CD14-positive monocyte (primary cell): ENCODE measurements at regions not wholly inside any gene's neighbourhood (a gene's known extent, or its start where the extent isn't known, plus 50 kb on each side); places are given as distances from the start of the nearest gene placed in this dataset.

ENCODE experiments used
- DNase-seq, 3 donors: peaks; one replicate each; pipeline ENCODE4 v3.0.0-alpha.2; 2011 to 2022
- H2AFZ ChIP-seq: 2 replicates; pipeline ENCODE4 v1.6.0; 2012; ENCODE audit warnings: mild to moderate bottlenecking, low read depth, low read length, inconsistent platforms; ENCODE audit not compliant: insufficient read depth, poor library complexity, severe bottlenecking
- H3K27ac ChIP-seq, 2 donors: 1 replicate in 1 of 2; 2 replicates in 1 of 2; pipeline ENCODE4 v1.5.1; 2012 to 2013; ENCODE audit warnings: low read length in 2 of 2, control low read depth in 1 of 2, inconsistent platforms in 1 of 2, low read depth in 1 of 2, mild to moderate bottlenecking in 1 of 2
- H3K27me3 ChIP-seq, 2 donors: one replicate each; pipeline versions ENCODE4 v1.6.0 to v1.6.1; 2011 to 2013; ENCODE audit warnings: low read length in 2 of 2; ENCODE audit not compliant: control insufficient read depth in 2 of 2, insufficient read depth in 2 of 2
- H3K36me3 ChIP-seq, 2 donors: replicated peaks in 1 of 2; 1 replicate in 1 of 2; 2 replicates in 1 of 2; pipeline versions ENCODE4 v1.5.1 to v1.6.1; 2012 to 2013; ENCODE audit warnings: low read length in 2 of 2, control low read depth in 1 of 2, inconsistent platforms in 1 of 2, mild to moderate bottlenecking in 1 of 2; ENCODE audit not compliant: insufficient read depth in 2 of 2, control insufficient read depth in 1 of 2
- H3K4me1 ChIP-seq, 2 donors: 1 replicate in 1 of 2; 2 replicates in 1 of 2; pipeline versions ENCODE4 v1.5.1 to v1.6.1; 2012 to 2013; ENCODE audit warnings: low read length in 2 of 2, control low read depth in 1 of 2, inconsistent platforms in 1 of 2, mild to moderate bottlenecking in 1 of 2, moderate library complexity in 1 of 2; ENCODE audit not compliant: insufficient read depth in 2 of 2, control insufficient read depth in 1 of 2
- H3K4me2 ChIP-seq: replicated peaks from 2 replicates; pipeline ENCODE3; 2012; ENCODE audit warnings: low read length, moderate library complexity, mild to moderate bottlenecking; ENCODE audit not compliant: poor library complexity, severe bottlenecking; ENCODE audit errors: extremely low read depth
- H3K4me3 ChIP-seq, 3 experiments: fragments of 200-600 bp in 1 of 3; sonication (generic) in 1 of 3; replicated peaks in 1 of 3; 1 replicate in 2 of 3; 2 replicates in 1 of 3; pipeline ENCODE4 v1.5.1; 2011 to 2013; ENCODE audit warnings: low read length in 3 of 3, mild to moderate bottlenecking in 3 of 3, control low read depth in 2 of 3, low read depth in 2 of 3, inconsistent platforms in 1 of 3, moderate library complexity in 1 of 3
- H3K79me2 ChIP-seq: 2 replicates; pipeline ENCODE4 v1.6.0; 2012; ENCODE audit warnings: mild to moderate bottlenecking, control low read depth, inconsistent platforms, low read length, moderate library complexity; ENCODE audit not compliant: insufficient read depth
- H3K9ac ChIP-seq: 2 replicates; pipeline ENCODE4 v1.6.0; 2017; ENCODE audit warnings: low read length, mild to moderate bottlenecking; ENCODE audit not compliant: insufficient read depth, poor library complexity, severe bottlenecking
- H3K9me3 ChIP-seq, 2 donors: replicated peaks in 1 of 2; 1 replicate in 1 of 2; 2 replicates in 1 of 2; pipeline versions ENCODE4 v1.5.1 to v1.6.1; 2012 to 2013; ENCODE audit warnings: low read length in 2 of 2, control low read depth in 1 of 2; ENCODE audit not compliant: control insufficient read depth in 1 of 2, insufficient read depth in 1 of 2
- H4K20me1 ChIP-seq: 2 replicates; pipeline ENCODE4 v1.6.0; 2012; ENCODE audit warnings: mild to moderate bottlenecking, low read length, control low read depth, moderate library complexity; ENCODE audit not compliant: insufficient read depth
- H3K27ac Mint-ChIP-seq, 7 donors: one replicate each; pipeline ENCODE4 v1.8.0; 2020; ENCODE audit warnings: mild to moderate bottlenecking in 7 of 7, mixed read lengths in 7 of 7, moderate library complexity in 6 of 7, inconsistent platforms in 2 of 7
- H3K27me3 Mint-ChIP-seq, 3 donors: one replicate each; pipeline ENCODE4 v1.8.0; 2021 to 2022; ENCODE audit warnings: low read depth in 3 of 3, mild to moderate bottlenecking in 3 of 3, mixed read lengths in 3 of 3, moderate library complexity in 3 of 3, inconsistent platforms in 1 of 3
- H3K36me3 Mint-ChIP-seq, 2 donors: one replicate each; pipeline ENCODE4 v1.8.0; 2020; ENCODE audit warnings: mixed read lengths in 2 of 2, inconsistent platforms in 1 of 2, mild to moderate bottlenecking in 1 of 2
- H3K4me1 Mint-ChIP-seq: one replicate; pipeline ENCODE4 v1.8.0; 2020; ENCODE audit warnings: mild to moderate bottlenecking, mixed read lengths
- H3K4me3 Mint-ChIP-seq, 2 donors: one replicate each; pipeline ENCODE4 v1.8.0; 2020; ENCODE audit warnings: mild to moderate bottlenecking in 2 of 2, mixed read lengths in 2 of 2, moderate library complexity in 1 of 2
- H3K9me3 Mint-ChIP-seq, 7 donors: one replicate each; pipeline ENCODE4 v1.8.0; 2020 to 2022; ENCODE audit warnings: mixed read lengths in 7 of 7, mild to moderate bottlenecking in 6 of 7, moderate library complexity in 6 of 7, inconsistent platforms in 2 of 7
- CTCF ChIP-seq: fragments of 200-600 bp; IDR thresholded peaks from one replicate; pipeline ENCODE4 v1.8.0; 2022; ENCODE audit warnings: antibody characterized with exemption, mild to moderate bottlenecking
- WGBS: methylation state at CpG from one replicate; pipeline ENCODE4 v1.1.5; 2013; ENCODE audit warnings: missing lambda C conversion rate; ENCODE audit not compliant: insufficient coverage; 5-methylcytosine and 5-hydroxymethylcytosine counted together
- intact Hi-C, 2 donors: fragments of 100-400 bp; cut with micrococcal nuclease; formaldehyde crosslinking; loops; one replicate each; pipeline versions ENCODE4 v1.15.0 to v1.15.1; 2023

DNA sequence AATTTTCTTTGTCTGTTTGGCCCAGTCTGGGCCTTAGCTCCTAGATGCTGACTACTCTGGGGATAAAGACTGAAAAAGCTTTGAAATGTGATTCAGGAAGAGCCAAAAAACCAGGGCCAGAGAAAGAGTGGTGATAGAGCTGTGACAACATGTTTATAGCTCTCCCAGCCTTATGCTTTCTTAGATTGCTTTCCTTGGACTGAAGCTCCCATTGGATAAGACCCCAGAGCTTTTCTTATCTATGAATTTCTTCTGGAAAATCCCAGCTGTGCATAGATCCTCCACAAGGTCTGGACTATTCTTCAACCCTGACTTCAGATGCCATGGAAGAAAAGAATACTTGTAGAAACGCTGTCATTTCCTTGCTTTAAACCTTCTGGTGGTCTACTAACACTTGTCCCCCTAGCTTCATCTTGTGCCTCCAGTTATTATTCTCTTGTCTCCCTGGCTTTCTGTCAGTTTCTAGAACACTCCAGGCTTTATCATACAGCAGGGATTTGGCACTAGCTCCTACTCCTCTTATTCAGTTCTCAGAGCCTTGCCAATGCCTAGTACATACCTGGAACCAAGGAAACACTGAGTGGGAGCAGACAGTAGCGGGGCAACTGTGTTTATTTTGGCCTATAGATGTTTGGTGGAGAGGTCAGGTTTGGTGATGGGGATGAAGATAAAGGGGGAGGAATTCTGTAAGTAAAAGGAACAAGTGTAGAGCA lies 57.1 kb upstream of the TEX13D start:
- Histone ChIP-seq H3K9ac (no peak overlapping the region), H2AFZ (no peak overlapping the region), H3K79me2 (no peaks in the 10 kb centered on the region), H3K4me1 (peaks cover 0 to 2% of the 10 kb centered on the region in 2 donors), H3K27me3 (no peaks in the 10 kb centered on the region), H4K20me1 (no peaks in the 10 kb centered on the region), H3K27ac (no peak overlapping the region), H3K4me2 (no peak overlapping the region), H3K9me3 (no peaks in the 10 kb centered on the region), H3K4me3 (no peak overlapping the region), H3K36me3 (no peaks in the 10 kb centered on the region)
- Mint-ChIP-seq H3K4me1 (peaks cover 5% of the 10 kb centered on the region), H3K4me3 (no peak overlapping the region), H3K9me3 (peaks cover 0 to 2% (median 0%) of the 10 kb centered on the region in 7 donors), H3K27ac (no peak overlapping the region), H3K27me3 (peaks cover 0 to 1% (median 0%) of the 10 kb centered on the region in 3 donors), H3K36me3 (no peaks in the 10 kb centered on the region)
- no peak for TF ChIP-seq CTCF
- WGBS = no CpG with 5 or more reads among the region's 2 CpGs
- intact Hi-C loops = no loop called here
- no peak for DNase-seq

- intact Hi-C loops = no loop called here
- Histone ChIP-seq H3K4me1 (no peaks in the 10 kb centered on the region), H3K4me2 (no peak overlapping the region), H3K79me2 (no peaks in the 10 kb centered on the region), H3K9me3 (no peaks in the 10 kb centered on the region), H4K20me1 (no peaks in the 10 kb centered on the region), H3K4me3 (no peak overlapping the region), H3K36me3 (no peaks in the 10 kb centered on the region), H2AFZ (no peak overlapping the region), H3K9ac (no peak overlapping the region), H3K27ac (no peak overlapping the region), H3K27me3 (no peaks in the 10 kb centered on the region)
- Mint-ChIP-seq H3K27me3 (peaks cover 0 to 4% (median 0%) of the 10 kb centered on the region in 3 donors), H3K4me1 (no peaks in the 10 kb centered on the region), H3K27ac (no peak overlapping the region), H3K9me3 (no peaks in the 10 kb centered on the region), H3K4me3 (no peak overlapping the region), H3K36me3 (no peaks in the 10 kb centered on the region)
- WGBS = no CpG with 5 or more reads among the region's 8 CpGs
- no peak for DNase-seq
- no peak for TF ChIP-seq CTCF
Measured at GRCh38 chrX:124280294-124280902, 52.1 kb upstream of the TEX13D start.
